Esophagus squamous epithelium (tissue), 4 donors: ENCODE measurements at regions not wholly inside any gene's neighbourhood (a gene's known extent, or its start where the extent isn't known, plus 50 kb on each side); places are given as distances from the start of the nearest gene placed in this dataset.

Source experiments
- POLR2A ChIP-seq, 4 donors: fragments of 450-650 bp; IDR thresholded peaks; one replicate each; pipeline ENCODE4 v1.6.1; 2017; ENCODE audit warnings: antibody characterized with exemption in 4 of 4, mild to moderate bottlenecking in 4 of 4, moderate library complexity in 3 of 4
- TF ChIP-seq, protein P1 (sequence below), 6 experiments: fragments of 450-650 bp in 4 of 6; fragments of 200-600 bp in 2 of 6; sonication (generic) in 2 of 6; IDR thresholded peaks; one replicate each; pipeline ENCODE4 v1.5.1; 2016 to 2019; ENCODE audit warnings: antibody characterized with exemption in 6 of 6, mild to moderate bottlenecking in 4 of 6, moderate library complexity in 4 of 6

DNA sequence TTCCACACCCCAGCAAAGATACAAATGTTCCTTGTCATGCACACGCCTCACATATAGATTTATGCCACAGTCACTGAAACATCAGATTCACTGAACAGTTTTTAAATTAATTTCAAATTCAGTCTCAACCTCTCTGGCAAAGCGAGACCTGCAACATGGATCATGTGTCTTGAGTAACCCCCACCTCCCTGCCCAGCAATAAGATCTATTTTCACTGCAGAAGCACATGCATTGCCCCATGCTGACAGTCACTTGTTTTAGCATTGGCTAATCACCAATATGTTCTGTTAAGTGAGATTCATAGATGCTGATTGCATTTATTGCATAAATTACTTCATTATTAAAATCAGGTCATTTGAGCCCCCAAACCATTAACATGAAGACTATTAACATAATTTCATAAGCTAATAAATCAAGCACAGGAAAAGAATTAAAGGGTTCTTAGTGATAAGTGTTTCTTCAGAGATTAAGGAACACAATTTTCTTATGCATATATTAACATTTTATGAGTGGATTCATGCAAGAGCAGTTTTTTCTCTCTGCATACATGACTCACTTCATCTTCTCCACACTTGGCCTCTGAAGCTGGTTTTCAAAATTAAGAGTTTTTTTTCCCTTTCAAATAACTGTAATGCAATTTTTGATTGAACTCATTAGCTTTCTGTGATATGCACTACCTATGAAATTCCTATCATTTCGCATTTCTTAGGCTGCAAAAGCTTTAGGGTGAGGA lies 173.2 kb upstream of the SOX4 start:
- TF ChIP-seq POLR2A (IDR thresholded peaks at IDR 0.05), result no peak
- TF ChIP-seq, protein P1, sequence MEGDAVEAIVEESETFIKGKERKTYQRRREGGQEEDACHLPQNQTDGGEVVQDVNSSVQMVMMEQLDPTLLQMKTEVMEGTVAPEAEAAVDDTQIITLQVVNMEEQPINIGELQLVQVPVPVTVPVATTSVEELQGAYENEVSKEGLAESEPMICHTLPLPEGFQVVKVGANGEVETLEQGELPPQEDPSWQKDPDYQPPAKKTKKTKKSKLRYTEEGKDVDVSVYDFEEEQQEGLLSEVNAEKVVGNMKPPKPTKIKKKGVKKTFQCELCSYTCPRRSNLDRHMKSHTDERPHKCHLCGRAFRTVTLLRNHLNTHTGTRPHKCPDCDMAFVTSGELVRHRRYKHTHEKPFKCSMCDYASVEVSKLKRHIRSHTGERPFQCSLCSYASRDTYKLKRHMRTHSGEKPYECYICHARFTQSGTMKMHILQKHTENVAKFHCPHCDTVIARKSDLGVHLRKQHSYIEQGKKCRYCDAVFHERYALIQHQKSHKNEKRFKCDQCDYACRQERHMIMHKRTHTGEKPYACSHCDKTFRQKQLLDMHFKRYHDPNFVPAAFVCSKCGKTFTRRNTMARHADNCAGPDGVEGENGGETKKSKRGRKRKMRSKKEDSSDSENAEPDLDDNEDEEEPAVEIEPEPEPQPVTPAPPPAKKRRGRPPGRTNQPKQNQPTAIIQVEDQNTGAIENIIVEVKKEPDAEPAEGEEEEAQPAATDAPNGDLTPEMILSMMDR (IDR thresholded peaks at IDR 0.05), result no peak
